K562 (cell line): ENCODE measurements at regions not wholly inside any gene's neighbourhood (a gene's known extent, or its start where the extent isn't known, plus 50 kb on each side); places are given as distances from the start of the nearest gene placed in this dataset.

ENCODE experiments used
- DMBX1 ChIP-seq: fragments of 250-450 bp; sonication (Bioruptor Pico); IDR thresholded peaks from 2 replicates; pipeline ENCODE4 v1.8.0; 2022; ENCODE audit warnings: inconsistent platforms, mild to moderate bottlenecking, moderate library complexity, borderline replicate concordance
- ELK3 ChIP-seq: fragments of 450-650 bp; formaldehyde crosslinking; IDR thresholded peaks from 2 replicates; pipeline ENCODE4 v1.4.0; 2020; ENCODE audit warnings: mild to moderate bottlenecking
- EP300 ChIP-seq: IDR thresholded peaks from 2 replicates; pipeline ENCODE4 v1.6.1; 2012; ENCODE audit warnings: low read length, improper control_type of control experiment
- GTF2A2 ChIP-seq: IDR thresholded peaks from 2 replicates; pipeline ENCODE4 v1.6.1; 2016; ENCODE audit warnings: mild to moderate bottlenecking, missing genetic modification characterization, missing compliant biosample characterization
- HSF4 ChIP-seq: fragments of 250-450 bp; sonication (Bioruptor Pico); IDR thresholded peaks from 2 replicates; pipeline ENCODE4 v2.1.2; 2022; ENCODE audit warnings: mild to moderate bottlenecking, moderate library complexity, borderline replicate concordance
- MEF2D ChIP-seq: conservative IDR thresholded peaks from 2 replicates; pipeline ENCODE4 v1.6.1; 2016; ENCODE audit warnings: low read depth, missing genetic modification characterization, missing compliant biosample characterization
- PPARD ChIP-seq: fragments of 250-450 bp; sonication (Bioruptor Pico); IDR thresholded peaks from 2 replicates; pipeline ENCODE4 v1.8.0; 2022; ENCODE audit warnings: inconsistent platforms, mild to moderate bottlenecking, moderate library complexity
- RUNX1 ChIP-seq: sonication (generic); IDR thresholded peaks from 2 replicates; pipeline ENCODE4 v1.6.1; 2016; ENCODE audit warnings: antibody characterized with exemption, low read depth
- STAT6 ChIP-seq: sonication (generic); formaldehyde crosslinking; IDR thresholded peaks from 2 replicates; pipeline ENCODE4 v1.8.1; 2023; ENCODE audit warnings: mild to moderate bottlenecking, missing genetic modification reagents
- TBL1XR1 ChIP-seq, 2 experiments: IDR thresholded peaks; 2 replicates each; pipeline ENCODE4 v1.6.1; 2012; ENCODE audit warnings: improper control_type of control experiment in 2 of 2, low read length in 2 of 2, mild to moderate bottlenecking in 1 of 2

GRCh38 chr12:22899184-22899583, 274.2 kb downstream of the ETNK1 start (continued):
- TF ChIP-seq ELK3 (CRISPR knock-in tag) (no peak), HSF4 (peak; percentile 94), EP300 (peak; percentile 88), STAT6 (CRISPR knock-in tag) (no peak), TBL1XR1 (IDR thresholded peaks at IDR 0.05; ENCODE audit: low read length in 2 of 2) (peak; percentile 27 to 76; a peak in 1 of 4 replicates), RUNX1 (no peak), MEF2D (tag) (no peak), PPARD (CRISPR knock-in tag) (0 out of 2 replicates have a peak, but pooled peaks have one; percentile 35), GTF2A2 (no peak), DMBX1 (peak; percentile 98)
